ENCODE measurements at regions not wholly inside any gene's neighbourhood (a gene's known extent, or its start where the extent isn't known, plus 50 kb on each side); places are given as distances from the start of the nearest gene placed in this dataset.

- TF ChIP-seq JUNB (IDR thresholded peaks at IDR 0.05) (no peak), CREM (IDR thresholded peaks at IDR 0.05; ENCODE audit: low read depth) (no peak), USF2 (IDR thresholded peaks at IDR 0.05; ENCODE audit: borderline replicate concordance, low read depth, low read length) (no peak), MAX (IDR thresholded peaks at IDR 0.05; ENCODE audit: low read depth, low read length) (no peak), TAF1 (IDR thresholded peaks at IDR 0.05; ENCODE audit: borderline replicate concordance, low read depth, low read length) (no peak), ASH2L (IDR thresholded peaks at IDR 0.05; ENCODE audit: borderline replicate concordance, low read depth) (no peak)
Measured at GRCh38 chr2:67036444-67036843, 360.7 kb upstream of the ETAA1 start.

Data from GM12878 (cell line).